A549 (cell line): ENCODE measurements at regions not wholly inside any gene's neighbourhood (a gene's known extent, or its start where the extent isn't known, plus 50 kb on each side); places are given as distances from the start of the nearest gene placed in this dataset.

Experiments
- BCL3 ChIP-seq: fragments of >200 bp; sonication (Bioruptor Twin); formaldehyde crosslinking; IDR thresholded peaks from 3 replicates; pipeline ENCODE4 v1.6.1; 2016
- CHD2 ChIP-seq: fragments of 150-350 bp; IDR thresholded peaks from 2 replicates; pipeline ENCODE4 v1.6.1; 2014; ENCODE audit warnings: low read length; ENCODE audit not compliant: partially characterized antibody
- CTCF ChIP-seq: fragments of >200 bp; sonication (Bioruptor Twin); formaldehyde crosslinking; IDR thresholded peaks from 3 replicates; pipeline ENCODE4 v1.5.1; 2016
- ESRRA ChIP-seq: fragments of 150-350 bp; IDR thresholded peaks from 2 replicates; pipeline ENCODE4 v1.6.1; 2014; ENCODE audit warnings: mild to moderate bottlenecking, low read length, borderline replicate concordance
- KDM1A ChIP-seq: fragments of 200-600 bp; sonication (generic); IDR thresholded peaks from 2 replicates; pipeline ENCODE4 v1.6.1; 2016; ENCODE audit warnings: low read depth, mild to moderate bottlenecking
- NR3C1 ChIP-seq: fragments of >200 bp; sonication (Bioruptor Twin); formaldehyde crosslinking; IDR thresholded peaks from 3 replicates; pipeline ENCODE4 v1.6.1; 2017
- POLR2A ChIP-seq: IDR thresholded peaks from 2 replicates; pipeline ENCODE4 v1.6.1; 2012; ENCODE audit warnings: mild to moderate bottlenecking, low read length
- REST ChIP-seq: fragments of 200-600 bp; sonication (generic); IDR thresholded peaks from 2 replicates; pipeline ENCODE4 v1.6.1; 2016; ENCODE audit warnings: antibody characterized with exemption, mild to moderate bottlenecking, moderate library complexity
- RFX5 ChIP-seq: fragments of 450-650 bp; IDR thresholded peaks from 2 replicates; pipeline ENCODE4 v1.7.1; 2014; ENCODE audit warnings: antibody characterized with exemption, mild to moderate bottlenecking, moderate library complexity
- TP53 ChIP-seq: fragments of 250-450 bp; sonication (Bioruptor Pico); IDR thresholded peaks from 2 replicates; pipeline ENCODE4 v1.5.0; 2021; ENCODE audit warnings: mild to moderate bottlenecking, moderate library complexity
- USF2 ChIP-seq: fragments of 450-650 bp; IDR thresholded peaks from 2 replicates; pipeline ENCODE4 v1.6.1; 2014; ENCODE audit warnings: antibody characterized with exemption

GRCh38 chr7:52211930-52212329, 823.5 kb upstream of the POM121L12 start:
- TF ChIP-seq BCL3 (no peak), CTCF (no peak), NR3C1 (no peak), REST (no peak), KDM1A (no peak), POLR2A (no peak), RFX5 (no peak), TP53 (no peak), ESRRA (no peak), USF2 (no peak), CHD2 (no peak)
